Testis (tissue), 2 donors: ENCODE measurements at regions not wholly inside any gene's neighbourhood (a gene's known extent, or its start where the extent isn't known, plus 50 kb on each side); places are given as distances from the start of the nearest gene placed in this dataset.

Experiments used
- DNase-seq: peaks from one replicate; pipeline ENCODE4 v3.0.0-alpha.2; 2019
- H3K27ac ChIP-seq, 2 donors: fragments of 200-600 bp; sonication (generic); one replicate each; pipeline ENCODE4 v1.5.1; 2019
- H3K27me3 ChIP-seq: fragments of 200-600 bp; sonication (generic); one replicate; pipeline ENCODE4 v1.5.1; 2019
- H3K36me3 ChIP-seq: fragments of 200-600 bp; sonication (generic); one replicate; pipeline ENCODE4 v1.5.1; 2017; ENCODE audit warnings: low read depth; ENCODE audit errors: missing control alignments
- H3K4me1 ChIP-seq: fragments of 200-600 bp; sonication (generic); one replicate; pipeline ENCODE4 v1.5.1; 2019
- H3K4me3 ChIP-seq, 2 donors: fragments of 200-600 bp; sonication (generic); one replicate each; pipeline ENCODE4 v1.5.1; 2017 to 2019
- H3K9me3 ChIP-seq: fragments of 200-600 bp; sonication (generic); one replicate; pipeline ENCODE4 v1.5.1; 2017
- POLR2A ChIP-seq: fragments of 450-650 bp; IDR thresholded peaks from one replicate; pipeline ENCODE4 v1.6.1; 2017; ENCODE audit warnings: antibody characterized with exemption, mild to moderate bottlenecking, moderate library complexity
- WGBS, 2 donors: methylation state at CpG; one replicate each; pipeline ENCODE4 v1.1.5; 2018; 5-methylcytosine and 5-hydroxymethylcytosine counted together
- intact Hi-C: fragments of 100-400 bp; cut with DNase I; formaldehyde crosslinking; loops from one replicate; pipeline ENCODE4 v1.15.1; 2023; ENCODE audit warnings: low total_unique reads
- TF ChIP-seq, protein P1 (sequence below), 3 experiments: fragments of 450-650 bp in 2 of 3; fragments of 200-600 bp in 1 of 3; sonication (generic) in 1 of 3; IDR thresholded peaks; one replicate each; pipeline ENCODE4 v1.5.1; 2016 to 2019; ENCODE audit warnings: antibody characterized with exemption in 3 of 3, mild to moderate bottlenecking in 2 of 3, moderate library complexity in 1 of 3

DNA sequence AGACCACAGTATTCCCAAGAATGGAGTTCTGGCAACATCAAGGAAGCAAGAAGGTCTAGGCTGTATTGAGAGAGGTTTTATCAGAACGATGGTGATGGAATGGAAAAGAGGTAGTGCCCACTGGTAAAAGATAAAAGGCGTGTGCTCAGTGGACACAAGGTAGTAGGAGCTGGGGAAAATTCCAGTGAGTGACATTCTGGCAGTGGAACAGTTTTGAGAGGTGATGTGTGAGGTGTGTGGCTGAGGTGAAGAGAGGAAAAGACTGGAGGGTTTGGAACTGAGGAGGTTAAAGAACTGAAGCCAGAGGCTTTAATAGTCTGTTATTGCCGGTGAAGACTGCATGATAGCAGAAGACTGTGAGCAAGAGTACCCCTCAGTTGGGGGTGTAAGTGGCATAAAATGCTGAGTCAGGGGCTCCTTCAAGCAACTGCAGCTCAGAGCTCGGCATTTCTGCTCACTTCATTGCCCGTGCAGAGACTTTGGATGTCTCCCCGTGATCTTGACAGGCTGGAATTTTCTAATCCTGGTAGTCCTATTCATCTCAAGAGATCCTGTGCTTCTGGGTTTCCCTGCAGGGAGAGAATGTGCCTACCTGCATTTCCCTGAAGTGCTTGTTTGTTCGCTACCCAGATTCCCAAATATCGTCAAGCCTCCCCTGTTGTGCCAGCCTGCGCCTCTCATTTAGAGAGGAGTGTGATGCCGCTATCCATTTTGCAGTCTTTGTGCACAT is 191.0 kb downstream of the SATB1 start:
- intact Hi-C loops, result no loop called here
- no peak overlapping the region for H3K27ac ChIP-seq
- 58 to 61% methylated on average over 10 of the region's 10 CpGs for WGBS, 2 donors

GRCh38 chr3:18232317-18232716 is 192.8 kb downstream of the SATB1 start:
- H3K4me3 ChIP-seq, result no peak overlapping the region
- H3K27ac ChIP-seq, result no peak overlapping the region
- no peaks in the 10 kb centered on the region for H3K9me3 ChIP-seq
- H3K36me3 ChIP-seq, result no peaks in the 10 kb centered on the region
- DNase-seq, result no peak
- 60 to 63% methylated on average over 3 of the region's 3 CpGs for WGBS, 2 donors
- TF ChIP-seq POLR2A, result no peak
- TF ChIP-seq, protein P1, sequence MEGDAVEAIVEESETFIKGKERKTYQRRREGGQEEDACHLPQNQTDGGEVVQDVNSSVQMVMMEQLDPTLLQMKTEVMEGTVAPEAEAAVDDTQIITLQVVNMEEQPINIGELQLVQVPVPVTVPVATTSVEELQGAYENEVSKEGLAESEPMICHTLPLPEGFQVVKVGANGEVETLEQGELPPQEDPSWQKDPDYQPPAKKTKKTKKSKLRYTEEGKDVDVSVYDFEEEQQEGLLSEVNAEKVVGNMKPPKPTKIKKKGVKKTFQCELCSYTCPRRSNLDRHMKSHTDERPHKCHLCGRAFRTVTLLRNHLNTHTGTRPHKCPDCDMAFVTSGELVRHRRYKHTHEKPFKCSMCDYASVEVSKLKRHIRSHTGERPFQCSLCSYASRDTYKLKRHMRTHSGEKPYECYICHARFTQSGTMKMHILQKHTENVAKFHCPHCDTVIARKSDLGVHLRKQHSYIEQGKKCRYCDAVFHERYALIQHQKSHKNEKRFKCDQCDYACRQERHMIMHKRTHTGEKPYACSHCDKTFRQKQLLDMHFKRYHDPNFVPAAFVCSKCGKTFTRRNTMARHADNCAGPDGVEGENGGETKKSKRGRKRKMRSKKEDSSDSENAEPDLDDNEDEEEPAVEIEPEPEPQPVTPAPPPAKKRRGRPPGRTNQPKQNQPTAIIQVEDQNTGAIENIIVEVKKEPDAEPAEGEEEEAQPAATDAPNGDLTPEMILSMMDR (IDR thresholded peaks at IDR 0.05), result no peak
- no peaks in the 10 kb centered on the region for H3K27me3 ChIP-seq
- intact Hi-C loops, result no loop called here
- H3K4me1 ChIP-seq, result no peaks in the 10 kb centered on the region

More for the DNA sequence above, 191.0 kb downstream of the SATB1 start:
- Histone ChIP-seq H3K4me1 (no peaks in the 10 kb centered on the region), H3K4me3 (no peak overlapping the region), H3K9me3 (no peaks in the 10 kb centered on the region), H3K27me3 (no peaks in the 10 kb centered on the region), H3K36me3 (no peaks in the 10 kb centered on the region)
- TF ChIP-seq POLR2A, result no peak
- TF ChIP-seq, protein P1 (IDR thresholded peaks at IDR 0.05), result no peak
- no peak for DNase-seq

DNA sequence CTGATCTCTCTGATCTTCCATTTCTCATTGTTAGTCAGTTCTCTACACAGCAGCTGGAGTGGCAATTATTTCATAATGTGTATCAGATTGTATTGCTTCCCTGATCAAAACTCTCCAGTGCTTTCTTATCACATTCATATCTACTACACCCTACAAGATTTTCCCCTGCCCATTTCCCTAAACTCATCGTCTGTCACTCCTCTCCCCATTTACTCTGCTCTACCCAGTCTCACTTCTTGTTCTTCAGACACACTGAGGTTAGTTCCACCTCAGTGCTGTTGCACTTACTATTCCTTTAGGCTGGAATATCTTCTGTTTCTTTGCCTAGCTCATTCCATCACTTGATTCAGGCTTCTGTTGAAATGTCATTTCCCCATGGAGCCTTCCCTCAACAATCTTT is 197.1 kb downstream of the SATB1 start:
- Histone ChIP-seq H3K36me3 (no peaks in the 10 kb centered on the region), H3K4me3 (no peak overlapping the region), H3K4me1 (no peaks in the 10 kb centered on the region), H3K9me3 (no peaks in the 10 kb centered on the region), H3K27me3 (no peaks in the 10 kb centered on the region), H3K27ac (no peak overlapping the region)
- no peak for DNase-seq
- WGBS, 2 donors, result 88 to 91% methylated on average over 1 of the region's 1 CpG
- no peak for TF ChIP-seq POLR2A
- TF ChIP-seq, protein P1 (IDR thresholded peaks at IDR 0.05), result no peak
- intact Hi-C loops, result no loop called here

DNA sequence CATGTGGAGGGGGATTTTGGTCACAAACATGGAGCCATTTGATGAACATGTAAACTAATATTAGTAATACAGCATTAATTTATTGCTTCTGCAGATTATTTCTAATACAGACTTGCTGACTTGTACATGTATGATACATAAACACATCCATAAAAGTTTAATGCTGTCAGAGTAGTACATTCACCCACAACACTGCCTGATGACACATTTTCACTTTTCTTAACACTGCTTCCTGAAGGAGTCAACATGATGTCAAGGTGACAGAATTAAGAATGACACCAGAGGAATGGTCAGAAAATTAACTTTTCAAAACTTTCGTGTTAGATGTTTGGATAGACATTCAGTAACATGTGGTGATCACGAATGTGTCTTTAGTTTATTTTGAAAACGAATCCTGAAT is 199.4 kb downstream of the SATB1 start:
- no peaks in the 10 kb centered on the region for H3K27me3 ChIP-seq
- no peaks in the 10 kb centered on the region for H3K4me1 ChIP-seq
- H3K36me3 ChIP-seq, result no peaks in the 10 kb centered on the region
- no peak overlapping the region for H3K27ac ChIP-seq
- intact Hi-C loops, result no loop called here
- no peak for TF ChIP-seq POLR2A
- TF ChIP-seq, protein P1 (IDR thresholded peaks at IDR 0.05), result no peak
- no peak for DNase-seq
- no peaks in the 10 kb centered on the region for H3K9me3 ChIP-seq
- H3K4me3 ChIP-seq, result no peak overlapping the region
- 72 to 77% methylated on average over 3 of the region's 3 CpGs for WGBS, 2 donors

DNA sequence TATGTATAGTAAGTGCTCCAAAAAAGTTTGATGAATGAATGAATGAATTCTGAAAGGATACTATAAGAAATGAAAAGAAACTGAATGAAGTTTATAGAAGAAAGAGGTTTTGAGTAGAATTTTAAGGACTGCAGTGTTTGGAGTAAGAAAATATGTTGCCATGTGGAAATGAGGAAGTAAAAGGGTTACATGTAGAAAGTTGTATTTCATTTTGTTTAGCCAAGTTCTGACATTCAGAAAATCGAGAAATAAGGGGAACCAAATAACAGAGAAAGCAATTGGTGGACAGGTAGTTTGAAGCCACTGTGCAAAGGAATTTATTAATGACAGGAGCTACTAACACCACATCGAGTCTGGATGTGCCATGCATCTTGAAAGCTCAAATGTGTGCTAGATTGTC is 200.7 kb downstream of the SATB1 start:
- Histone ChIP-seq H3K4me3 (no peak overlapping the region), H3K4me1 (no peaks in the 10 kb centered on the region), H3K27me3 (no peaks in the 10 kb centered on the region), H3K27ac (no peak overlapping the region), H3K36me3 (no peaks in the 10 kb centered on the region), H3K9me3 (no peaks in the 10 kb centered on the region)
- 58 to 61% methylated on average over 2 of the region's 2 CpGs for WGBS, 2 donors
- intact Hi-C loops, result no loop called here
- DNase-seq, result no peak
- no peak for TF ChIP-seq POLR2A
- TF ChIP-seq, protein P1 (IDR thresholded peaks at IDR 0.05), result no peak
